ENCODE measurements at regions not wholly inside any gene's neighbourhood (a gene's known extent, or its start where the extent isn't known, plus 50 kb on each side); places are given as distances from the start of the nearest gene placed in this dataset.

DNA sequence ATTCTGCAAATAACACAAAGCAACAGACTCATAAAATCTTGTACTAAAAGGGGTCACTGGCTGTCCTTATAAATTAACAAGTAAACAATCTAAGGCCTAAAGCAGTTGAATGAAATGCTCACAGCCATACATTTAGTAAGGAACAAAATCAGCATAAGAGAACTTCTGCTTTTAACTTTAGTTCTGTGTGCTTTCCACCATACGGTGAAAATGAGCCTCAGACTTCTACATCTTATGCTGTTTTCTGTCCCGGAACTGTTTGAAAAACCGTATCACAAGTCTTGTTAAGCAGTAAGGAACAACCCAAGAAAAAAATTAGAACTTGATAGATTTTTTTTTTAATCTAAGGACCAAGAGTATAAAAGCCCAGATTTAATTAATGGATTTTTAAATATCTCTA is 549.1 kb upstream of the MIR17HG start:
- TF ChIP-seq, protein P1, sequence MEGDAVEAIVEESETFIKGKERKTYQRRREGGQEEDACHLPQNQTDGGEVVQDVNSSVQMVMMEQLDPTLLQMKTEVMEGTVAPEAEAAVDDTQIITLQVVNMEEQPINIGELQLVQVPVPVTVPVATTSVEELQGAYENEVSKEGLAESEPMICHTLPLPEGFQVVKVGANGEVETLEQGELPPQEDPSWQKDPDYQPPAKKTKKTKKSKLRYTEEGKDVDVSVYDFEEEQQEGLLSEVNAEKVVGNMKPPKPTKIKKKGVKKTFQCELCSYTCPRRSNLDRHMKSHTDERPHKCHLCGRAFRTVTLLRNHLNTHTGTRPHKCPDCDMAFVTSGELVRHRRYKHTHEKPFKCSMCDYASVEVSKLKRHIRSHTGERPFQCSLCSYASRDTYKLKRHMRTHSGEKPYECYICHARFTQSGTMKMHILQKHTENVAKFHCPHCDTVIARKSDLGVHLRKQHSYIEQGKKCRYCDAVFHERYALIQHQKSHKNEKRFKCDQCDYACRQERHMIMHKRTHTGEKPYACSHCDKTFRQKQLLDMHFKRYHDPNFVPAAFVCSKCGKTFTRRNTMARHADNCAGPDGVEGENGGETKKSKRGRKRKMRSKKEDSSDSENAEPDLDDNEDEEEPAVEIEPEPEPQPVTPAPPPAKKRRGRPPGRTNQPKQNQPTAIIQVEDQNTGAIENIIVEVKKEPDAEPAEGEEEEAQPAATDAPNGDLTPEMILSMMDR (IDR thresholded peaks at IDR 0.05), result no peak
- TF ChIP-seq SP1 (CRISPR knock-in tag; conservative IDR thresholded peaks at IDR 0.05), result no peak
- TF ChIP-seq TEAD4 (CRISPR knock-in tag; IDR thresholded peaks at IDR 0.05), result no peak
- no peak for TF ChIP-seq CREM (CRISPR knock-in tag; IDR thresholded peaks at IDR 0.05)
- TF ChIP-seq, protein P2, sequence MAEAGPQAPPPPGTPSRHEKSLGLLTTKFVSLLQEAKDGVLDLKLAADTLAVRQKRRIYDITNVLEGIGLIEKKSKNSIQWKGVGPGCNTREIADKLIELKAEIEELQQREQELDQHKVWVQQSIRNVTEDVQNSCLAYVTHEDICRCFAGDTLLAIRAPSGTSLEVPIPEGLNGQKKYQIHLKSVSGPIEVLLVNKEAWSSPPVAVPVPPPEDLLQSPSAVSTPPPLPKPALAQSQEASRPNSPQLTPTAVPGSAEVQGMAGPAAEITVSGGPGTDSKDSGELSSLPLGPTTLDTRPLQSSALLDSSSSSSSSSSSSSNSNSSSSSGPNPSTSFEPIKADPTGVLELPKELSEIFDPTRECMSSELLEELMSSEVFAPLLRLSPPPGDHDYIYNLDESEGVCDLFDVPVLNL (CRISPR knock-in tag; IDR thresholded peaks at IDR 0.05; ENCODE audit: borderline replicate concordance, low read depth), result no peak
- TF ChIP-seq MXD4 (CRISPR knock-in tag; IDR thresholded peaks at IDR 0.05; ENCODE audit: borderline replicate concordance), result no peak
- TF ChIP-seq, protein P3, sequence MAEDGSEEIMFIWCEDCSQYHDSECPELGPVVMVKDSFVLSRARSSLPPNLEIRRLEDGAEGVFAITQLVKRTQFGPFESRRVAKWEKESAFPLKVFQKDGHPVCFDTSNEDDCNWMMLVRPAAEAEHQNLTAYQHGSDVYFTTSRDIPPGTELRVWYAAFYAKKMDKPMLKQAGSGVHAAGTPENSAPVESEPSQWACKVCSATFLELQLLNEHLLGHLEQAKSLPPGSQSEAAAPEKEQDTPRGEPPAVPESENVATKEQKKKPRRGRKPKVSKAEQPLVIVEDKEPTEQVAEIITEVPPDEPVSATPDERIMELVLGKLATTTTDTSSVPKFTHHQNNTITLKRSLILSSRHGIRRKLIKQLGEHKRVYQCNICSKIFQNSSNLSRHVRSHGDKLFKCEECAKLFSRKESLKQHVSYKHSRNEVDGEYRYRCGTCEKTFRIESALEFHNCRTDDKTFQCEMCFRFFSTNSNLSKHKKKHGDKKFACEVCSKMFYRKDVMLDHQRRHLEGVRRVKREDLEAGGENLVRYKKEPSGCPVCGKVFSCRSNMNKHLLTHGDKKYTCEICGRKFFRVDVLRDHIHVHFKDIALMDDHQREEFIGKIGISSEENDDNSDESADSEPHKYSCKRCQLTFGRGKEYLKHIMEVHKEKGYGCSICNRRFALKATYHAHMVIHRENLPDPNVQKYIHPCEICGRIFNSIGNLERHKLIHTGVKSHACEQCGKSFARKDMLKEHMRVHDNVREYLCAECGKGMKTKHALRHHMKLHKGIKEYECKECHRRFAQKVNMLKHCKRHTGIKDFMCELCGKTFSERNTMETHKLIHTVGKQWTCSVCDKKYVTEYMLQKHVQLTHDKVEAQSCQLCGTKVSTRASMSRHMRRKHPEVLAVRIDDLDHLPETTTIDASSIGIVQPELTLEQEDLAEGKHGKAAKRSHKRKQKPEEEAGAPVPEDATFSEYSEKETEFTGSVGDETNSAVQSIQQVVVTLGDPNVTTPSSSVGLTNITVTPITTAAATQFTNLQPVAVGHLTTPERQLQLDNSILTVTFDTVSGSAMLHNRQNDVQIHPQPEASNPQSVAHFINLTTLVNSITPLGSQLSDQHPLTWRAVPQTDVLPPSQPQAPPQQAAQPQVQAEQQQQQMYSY (CRISPR knock-in tag; IDR thresholded peaks at IDR 0.05), result no peak
- no peak for TF ChIP-seq ZNF317 (CRISPR knock-in tag; IDR thresholded peaks at IDR 0.05; ENCODE audit: borderline replicate concordance, low read depth)
